ENCODE measurements at regions not wholly inside any gene's neighbourhood (a gene's known extent, or its start where the extent isn't known, plus 50 kb on each side); places are given as distances from the start of the nearest gene placed in this dataset.
"Not testable (repeated sequence)": the region's sequence is repeated elsewhere in the genome, so short reads cannot be mapped to it uniquely, and the experiment has no call there.

- DNase-seq (ENCODE audit: low spot score): no peak
Measured at GRCh38 chr2:4916094-4916493, 776.1 kb upstream of the SOX11 start.

GRCh38 chr2:4930704-4931103, 761.5 kb upstream of the SOX11 start:
- DNase-seq (ENCODE audit: low spot score): no peak

GRCh38 chr2:4931721-4932365, 760.3 kb upstream of the SOX11 start:
- no peak for DNase-seq (ENCODE audit: low spot score)

DNA sequence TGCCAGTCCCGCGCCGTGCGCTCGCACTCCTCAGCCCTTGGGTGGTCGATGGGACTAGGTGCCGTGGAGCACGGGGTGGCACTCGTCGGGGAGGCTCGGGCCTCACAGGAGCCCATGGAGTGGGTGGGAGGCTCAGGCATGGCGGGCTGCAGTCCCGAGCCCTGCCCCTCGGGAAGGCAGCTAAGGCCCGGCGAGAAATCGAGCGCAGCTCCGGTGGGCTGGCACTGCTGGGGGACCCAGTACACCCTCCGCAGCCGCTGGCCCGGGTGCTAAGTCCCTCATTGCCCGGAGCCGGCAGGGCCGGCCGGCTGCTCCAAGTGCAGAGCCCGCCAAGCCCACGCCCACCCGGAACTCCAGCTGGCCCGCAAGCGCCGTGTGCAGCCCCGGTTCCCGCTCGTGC, 756.9 kb upstream of the SOX11 start:
- not testable (repeated sequence) for DNase-seq (ENCODE audit: low spot score)

GRCh38 chr2:4937550-4937949, 754.6 kb upstream of the SOX11 start:
- no peak for DNase-seq (ENCODE audit: low spot score)

DNA sequence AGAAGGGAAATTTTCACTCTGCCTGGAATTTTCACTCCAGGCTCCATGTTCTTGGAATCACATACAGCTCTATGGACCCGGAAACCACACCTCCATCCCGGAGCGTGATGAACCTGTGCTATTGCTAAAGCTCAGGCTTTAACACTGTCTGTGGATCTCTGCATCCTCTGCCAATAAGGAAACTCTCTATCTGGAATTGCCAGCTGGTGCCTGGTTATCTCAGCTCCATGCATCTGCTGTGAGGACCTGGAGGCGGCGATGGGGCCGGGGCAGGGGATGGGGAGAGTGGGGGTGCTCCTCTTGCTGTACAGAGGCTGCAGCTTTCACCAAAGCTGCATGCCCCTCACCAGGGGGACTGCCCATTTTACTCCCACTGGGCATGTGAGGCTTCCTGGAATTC, 754.0 kb upstream of the SOX11 start:
- no peak for DNase-seq (ENCODE audit: low spot score)

DNA sequence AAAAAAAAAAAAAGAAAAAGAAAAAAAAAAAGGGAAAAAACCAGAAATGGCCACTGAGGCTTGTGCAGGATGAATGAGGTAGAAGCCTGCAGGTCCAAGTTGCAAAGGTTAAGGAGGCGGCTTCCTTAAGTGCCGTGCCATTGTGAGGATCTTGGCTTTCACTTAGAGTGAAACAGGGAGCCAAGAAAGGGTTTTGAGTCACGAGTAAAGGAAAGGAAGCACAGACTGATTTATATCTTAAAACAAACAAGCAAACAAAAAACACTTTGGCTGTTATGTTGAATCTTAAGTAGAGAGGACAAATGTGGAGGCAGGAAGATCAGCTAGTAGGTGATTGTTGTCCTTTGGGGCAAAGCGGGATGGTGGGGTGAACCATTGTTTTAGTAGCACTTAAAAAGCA, 749.7 kb upstream of the SOX11 start:
- no peak for DNase-seq (ENCODE audit: low spot score)

DNA sequence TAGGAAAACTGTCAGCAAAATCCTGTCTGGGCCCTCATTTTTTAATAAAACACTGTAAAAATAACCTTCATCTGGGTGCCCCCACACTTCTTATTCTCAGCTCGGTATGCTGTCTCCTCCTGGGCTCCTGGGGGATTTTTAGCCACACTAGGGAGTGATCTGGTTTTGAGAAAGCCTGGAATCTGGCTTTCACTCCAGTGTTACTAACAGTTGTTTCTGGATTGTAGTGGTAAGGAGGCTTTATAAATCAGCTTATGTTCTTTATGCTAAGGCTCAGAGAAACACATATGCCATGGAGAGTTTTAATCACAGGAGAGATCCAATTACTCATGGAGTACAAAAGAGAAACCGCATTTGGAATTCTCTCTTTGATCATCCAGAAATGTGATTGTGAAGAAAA, 744.3 kb upstream of the SOX11 start:
- DNase-seq (ENCODE audit: low spot score): no peak

DNA sequence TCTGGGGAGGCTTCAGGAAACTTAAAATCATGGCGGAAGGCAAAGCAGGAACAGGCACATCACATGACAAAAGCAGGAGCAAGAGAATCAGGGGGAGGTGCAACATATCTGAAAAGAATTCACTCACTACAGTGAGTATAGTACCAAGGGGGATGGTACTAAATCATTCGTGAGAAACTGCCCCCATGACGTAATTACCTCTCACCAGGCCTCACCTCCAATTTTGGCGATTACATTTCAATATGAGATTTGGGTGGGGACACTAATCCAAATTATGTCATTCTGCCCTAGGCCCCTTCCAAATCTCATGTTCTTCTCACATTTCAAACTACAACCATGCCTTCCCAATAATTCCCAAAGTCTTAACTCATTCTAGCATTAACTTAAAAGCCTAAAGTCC, 740.8 kb upstream of the SOX11 start:
- no peak for DNase-seq (ENCODE audit: low spot score)

DNA sequence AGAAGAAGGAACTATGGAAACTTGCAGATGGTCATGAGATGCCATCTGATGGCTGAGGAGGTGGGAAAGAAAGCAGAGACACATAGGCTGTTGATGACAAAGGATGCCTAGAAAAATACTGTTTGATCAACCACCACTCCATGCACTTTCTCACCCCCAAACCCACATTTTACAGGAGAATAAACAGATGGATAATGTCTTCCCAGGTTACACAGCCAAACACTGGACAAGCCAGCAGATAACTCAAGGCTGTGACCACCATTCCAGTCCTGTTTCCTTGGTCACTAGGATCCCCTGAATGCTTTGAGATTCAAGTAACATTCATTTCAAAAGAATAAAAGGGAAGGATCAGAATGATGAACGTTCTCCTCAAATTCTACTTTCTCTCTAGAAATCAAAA, 733.0 kb upstream of the SOX11 start:
- DNase-seq (ENCODE audit: low spot score): no peak

GRCh38 chr2:4962419-4962818, 729.8 kb upstream of the SOX11 start:
- DNase-seq (ENCODE audit: low spot score): no peak

DNA sequence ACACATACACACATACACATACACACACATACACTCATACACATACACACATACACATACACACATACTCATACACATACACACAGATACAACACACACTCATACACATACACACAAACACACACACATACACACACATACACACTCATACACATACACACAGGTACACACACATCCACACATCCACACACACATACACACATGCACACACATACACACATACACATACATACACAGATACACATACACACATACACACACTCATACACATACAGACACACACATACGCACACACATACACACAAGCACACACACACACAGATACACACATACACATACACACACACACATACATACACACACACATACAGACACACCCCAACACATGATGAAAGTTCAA, 729.1 kb upstream of the SOX11 start:
- no peak for DNase-seq (ENCODE audit: low spot score)

GRCh38 chr2:4964001-4964540, 728.1 kb upstream of the SOX11 start:
- no peak for DNase-seq (ENCODE audit: low spot score)

DNA sequence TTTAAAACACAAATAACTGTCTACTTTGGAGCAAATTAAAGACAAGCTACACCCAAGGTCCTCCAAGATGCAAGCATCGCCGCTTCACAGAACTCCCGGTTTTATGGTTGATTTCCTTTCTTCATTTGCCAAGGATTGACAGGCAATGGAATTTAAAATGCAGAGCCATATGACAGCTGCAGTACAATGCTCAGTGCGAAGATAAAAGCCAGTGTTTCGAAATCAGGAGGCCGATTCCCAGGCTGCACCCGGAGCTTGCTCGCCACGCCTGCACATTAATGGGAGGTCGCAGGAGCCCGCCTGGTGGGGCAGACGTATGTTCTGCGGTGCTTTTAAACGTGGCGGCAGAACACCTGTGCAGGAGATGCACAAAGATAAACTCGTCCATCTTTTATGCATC, 727.6 kb upstream of the SOX11 start:
- DNase-seq (ENCODE audit: low spot score): no peak

DNA sequence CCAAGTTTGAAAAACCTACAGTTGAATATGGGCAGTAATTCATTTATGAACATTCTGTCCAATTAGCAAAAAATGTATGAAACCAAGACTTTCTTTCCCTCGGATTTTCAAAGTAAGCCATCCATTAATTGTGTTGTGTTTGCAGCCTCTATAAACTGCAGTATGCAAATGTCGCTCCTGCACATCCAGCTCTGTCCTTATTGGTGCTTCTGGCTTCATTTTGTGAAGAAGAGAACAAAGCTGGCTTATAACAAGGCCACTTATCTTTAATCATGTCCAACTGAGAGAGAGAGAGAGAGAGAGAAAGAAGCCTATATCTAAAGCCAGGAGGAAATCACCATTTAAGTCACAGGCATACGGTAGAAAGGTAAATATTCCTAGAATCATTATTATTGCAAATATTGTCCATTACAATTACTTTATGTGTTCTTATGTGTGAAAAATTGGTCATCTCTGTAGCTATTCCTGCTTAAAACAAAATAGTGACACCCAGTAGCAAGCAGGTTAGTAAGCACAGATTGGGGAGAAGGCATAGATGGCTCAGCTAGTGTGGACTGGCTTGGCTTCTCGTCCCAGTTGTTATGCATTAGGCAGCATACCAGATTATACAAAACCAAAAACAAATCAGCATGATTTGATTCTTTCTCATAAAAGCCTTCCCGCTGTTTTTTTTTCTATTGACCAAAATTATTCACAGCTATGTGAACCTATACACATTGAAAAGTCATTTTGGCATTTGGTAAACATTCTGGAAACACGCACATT, 726.4 kb upstream of the SOX11 start:
- no peak for DNase-seq (ENCODE audit: low spot score)

DNA sequence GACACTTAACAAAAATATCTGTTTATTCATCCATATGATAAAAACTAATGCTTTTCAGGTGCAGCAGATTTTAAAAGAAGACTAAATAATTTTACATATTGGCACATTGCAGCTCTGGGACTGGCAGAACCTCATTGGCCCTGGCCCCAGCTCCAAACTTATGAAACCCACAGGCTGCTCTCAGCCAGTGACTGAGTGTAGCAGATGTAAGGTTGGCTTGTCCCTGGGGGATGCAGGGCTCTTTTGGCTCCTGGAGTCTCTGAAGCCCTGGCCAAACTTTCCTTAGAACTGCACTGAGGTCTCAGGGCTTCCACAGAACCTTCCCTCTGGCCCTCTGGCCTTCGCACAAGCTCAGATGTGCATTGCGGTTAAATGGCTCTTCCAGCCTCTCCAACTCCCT, 725.0 kb upstream of the SOX11 start:
- DNase-seq (ENCODE audit: low spot score): no peak

DNA sequence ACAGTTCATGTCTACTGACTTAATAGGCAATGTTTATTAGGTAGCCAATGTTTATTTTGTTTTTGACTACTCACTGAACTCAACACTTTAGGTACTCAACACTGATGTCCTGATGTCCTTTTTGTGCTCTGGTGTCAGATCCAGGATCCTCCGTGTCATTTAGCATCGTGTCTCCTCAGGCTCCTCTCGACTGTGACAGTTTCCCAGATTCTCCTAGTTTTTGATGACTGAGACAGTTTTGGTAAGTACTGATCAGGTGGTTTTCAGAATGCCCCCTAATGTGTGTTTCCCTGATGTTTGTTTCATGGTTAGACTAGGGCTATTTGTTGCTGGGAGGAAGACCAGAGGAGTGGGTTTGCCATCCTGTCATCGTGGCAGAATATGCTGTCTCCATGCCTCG, 719.7 kb upstream of the SOX11 start:
- DNase-seq (ENCODE audit: low spot score): no peak

- no peak for DNase-seq (ENCODE audit: low spot score)
Measured at GRCh38 chr2:4973354-4973753, 718.8 kb upstream of the SOX11 start.

- no peak for DNase-seq (ENCODE audit: low spot score)
Measured at GRCh38 chr2:4973973-4974372, 718.2 kb upstream of the SOX11 start.

DNA sequence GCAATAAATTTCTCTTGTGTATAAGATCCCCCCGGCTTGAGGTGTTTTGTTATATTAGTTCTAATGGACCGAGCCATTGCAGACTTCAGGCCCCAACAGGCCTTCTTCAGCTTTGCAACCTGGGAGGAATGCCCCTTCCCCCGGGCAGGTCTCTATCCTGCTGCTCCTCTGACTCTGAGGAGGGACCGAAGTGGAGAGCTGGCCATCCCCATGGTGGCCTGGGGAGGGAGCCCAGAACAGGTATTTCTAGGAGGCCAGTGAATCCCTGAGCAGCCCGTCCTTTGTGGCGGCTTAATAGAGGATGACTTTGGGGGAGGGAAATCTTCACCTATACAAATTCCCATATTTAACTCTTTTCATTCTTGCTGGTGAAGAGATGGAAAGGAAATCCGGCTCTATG, 715.8 kb upstream of the SOX11 start:
- DNase-seq (ENCODE audit: low spot score): no peak

DNA sequence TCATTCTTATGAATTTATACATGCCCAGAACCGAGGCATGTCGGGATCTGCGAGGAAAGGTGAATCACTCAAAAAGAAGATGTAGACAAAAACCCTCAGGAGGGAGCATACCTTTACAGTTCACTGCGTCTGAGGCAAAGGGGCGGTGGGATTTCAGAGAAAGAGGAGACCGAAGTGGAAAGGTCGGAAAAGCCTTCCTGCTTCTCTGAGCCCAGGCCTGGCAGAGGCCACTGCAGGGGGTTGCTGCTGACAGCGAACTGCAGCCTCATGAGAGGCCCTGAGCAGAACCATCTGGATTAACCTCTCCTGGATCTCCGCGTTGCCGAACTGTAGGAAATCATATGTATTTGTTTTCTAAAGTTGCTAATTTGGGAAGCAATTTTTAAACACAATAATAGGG, 713.1 kb upstream of the SOX11 start:
- no peak for DNase-seq (ENCODE audit: low spot score)

- DNase-seq (ENCODE audit: low spot score): no peak
Measured at GRCh38 chr2:4980995-4981394, 711.2 kb upstream of the SOX11 start.

GRCh38 chr2:4981802-4982409, 710.3 kb upstream of the SOX11 start:
- DNase-seq (ENCODE audit: low spot score): no peak
